ENCODE measurements at regions not wholly inside any gene's neighbourhood (a gene's known extent, or its start where the extent isn't known, plus 50 kb on each side); places are given as distances from the start of the nearest gene placed in this dataset.
"Not testable (repeated sequence)": the region's sequence is repeated elsewhere in the genome, so short reads cannot be mapped to it uniquely, and the experiment has no call there.

- no peak for DNase-seq
These were observed 585.6 kb downstream of the TSN start for GRCh38 chr2:122341007-122341406.

- not testable (repeated sequence) for DNase-seq
These were observed 596.7 kb downstream of the TSN start for GRCh38 chr2:122352151-122352550.

- no peak for DNase-seq
These were observed 602.5 kb downstream of the TSN start for GRCh38 chr2:122357998-122358397.

- DNase-seq = no peak
These were observed 603.3 kb downstream of the TSN start for GRCh38 chr2:122358729-122359128.

- DNase-seq = no peak
These were observed 608.4 kb downstream of the TSN start for GRCh38 chr2:122363885-122364284.

- DNase-seq = no peak
These were observed 611.0 kb downstream of the TSN start for GRCh38 chr2:122366427-122366826.

GRCh38 chr2:122366969-122367645, 611.7 kb downstream of the TSN start:
- no peak for DNase-seq

GRCh38 chr2:122367646-122368010, 612.2 kb downstream of the TSN start:
- no peak for DNase-seq

- DNase-seq = no peak
These were observed 613.3 kb downstream of the TSN start for GRCh38 chr2:122368576-122369243.

- no peak for DNase-seq
These were observed 623.1 kb downstream of the TSN start for GRCh38 chr2:122378521-122378920.

- DNase-seq = no peak
These were observed 629.4 kb downstream of the TSN start for GRCh38 chr2:122384768-122385333.

- DNase-seq = no peak
These were observed 632.8 kb downstream of the TSN start for GRCh38 chr2:122388208-122388607.

- no peak for DNase-seq
These were observed 634.2 kb downstream of the TSN start for GRCh38 chr2:122389694-122390093.

- DNase-seq = no peak
These were observed 635.0 kb downstream of the TSN start for GRCh38 chr2:122390406-122390805.

- DNase-seq = no peak
These were observed 636.3 kb downstream of the TSN start for GRCh38 chr2:122391726-122392125.

GRCh38 chr2:122395687-122396086, 640.2 kb downstream of the TSN start:
- DNase-seq = no peak

GRCh38 chr2:122411231-122411630, 655.8 kb downstream of the TSN start:
- DNase-seq = no peak

GRCh38 chr2:122412360-122412759, 656.9 kb downstream of the TSN start:
- DNase-seq = no peak

GRCh38 chr2:122414902-122415301, 659.5 kb downstream of the TSN start:
- no peak for DNase-seq

GRCh38 chr2:122417114-122417513, 661.7 kb downstream of the TSN start:
- no peak for DNase-seq

- DNase-seq = no peak
These were observed 666.3 kb downstream of the TSN start for GRCh38 chr2:122421775-122422174.

GRCh38 chr2:122422384-122422991, 667.0 kb downstream of the TSN start:
- DNase-seq = no peak

GRCh38 chr2:122423934-122424333, 668.5 kb downstream of the TSN start:
- no peak for DNase-seq

GRCh38 chr2:122433123-122433754, 677.8 kb downstream of the TSN start:
- no peak for DNase-seq

Measured in SIG-M5 (cell line).